Ureter (tissue), 1 donor: ENCODE measurements at regions not wholly inside any gene's neighbourhood (a gene's known extent, or its start where the extent isn't known, plus 50 kb on each side); places are given as distances from the start of the nearest gene placed in this dataset.
"Not testable (repeated sequence)": the region's sequence is repeated elsewhere in the genome, so short reads cannot be mapped to it uniquely, and the experiment has no call there.

Experiments
- DNase-seq: peaks from one replicate; pipeline ENCODE4 v3.0.0-alpha.2; 2020; ENCODE audit warnings: low spot score
- donor health status: DM: yes; HTN: yes; CAD: no.

GRCh38 chr6:141780296-141780695, 352.4 kb upstream of the GJE1 start:
- DNase-seq = no peak

- no peak for DNase-seq
Observed at GRCh38 chr6:141764388-141764787, 368.3 kb upstream of the GJE1 start.

- DNase-seq = no peak
Observed at GRCh38 chr6:141758430-141758829, 374.3 kb upstream of the GJE1 start.

GRCh38 chr6:141753180-141753579, 379.5 kb upstream of the GJE1 start:
- DNase-seq = no peak

- DNase-seq = no peak
Observed at GRCh38 chr6:141752677-141753076, 380.0 kb upstream of the GJE1 start.

- DNase-seq = not testable (repeated sequence)
Observed at GRCh38 chr6:141746324-141746723, 386.4 kb upstream of the GJE1 start.

- no peak for DNase-seq
Observed at GRCh38 chr6:141744971-141745370, 387.8 kb upstream of the GJE1 start.

- DNase-seq = no peak
Observed at GRCh38 chr6:141744194-141744925, 388.4 kb upstream of the GJE1 start.

GRCh38 chr6:141736104-141736503, 396.6 kb upstream of the GJE1 start:
- DNase-seq = no peak

- no peak for DNase-seq
Observed at GRCh38 chr6:141735126-141735525, 397.6 kb upstream of the GJE1 start.

GRCh38 chr6:141734071-141734840, 398.5 kb upstream of the GJE1 start:
- no peak for DNase-seq

GRCh38 chr6:141729146-141729545, 403.6 kb upstream of the GJE1 start:
- no peak for DNase-seq

GRCh38 chr6:141728330-141728729, 404.4 kb upstream of the GJE1 start:
- DNase-seq = no peak

GRCh38 chr6:141726248-141726647, 406.5 kb upstream of the GJE1 start:
- DNase-seq = no peak

- no peak for DNase-seq
Observed at GRCh38 chr6:141724731-141725130, 408.0 kb upstream of the GJE1 start.

- no peak for DNase-seq
Observed at GRCh38 chr6:141719476-141719875, 413.2 kb upstream of the GJE1 start.

GRCh38 chr6:141705431-141705830, 427.3 kb upstream of the GJE1 start:
- DNase-seq = no peak

GRCh38 chr6:141704151-141704550, 428.6 kb upstream of the GJE1 start:
- DNase-seq = no peak

GRCh38 chr6:141701732-141702131, 431.0 kb upstream of the GJE1 start:
- no peak for DNase-seq

GRCh38 chr6:141700819-141701218, 431.9 kb upstream of the GJE1 start:
- DNase-seq = no peak

GRCh38 chr6:141688916-141689315, 443.8 kb upstream of the GJE1 start:
- DNase-seq = no peak

- DNase-seq = no peak
Observed at GRCh38 chr6:141685416-141685815, 447.3 kb upstream of the GJE1 start.

- DNase-seq = no peak
Observed at GRCh38 chr6:141682391-141682790, 450.3 kb upstream of the GJE1 start.
